Cardiac muscle cell (in vitro differentiated cells and primary cell): ENCODE measurements at regions not wholly inside any gene's neighbourhood (a gene's known extent, or its start where the extent isn't known, plus 50 kb on each side); places are given as distances from the start of the nearest gene placed in this dataset.

Source experiments
- DNase-seq, 2 donors: peaks; one replicate each; pipeline versions ENCODE4 v3.0.0 to v3.0.0-alpha.2; 2010 to 2017; ENCODE audit warnings: low read depth in 1 of 2, low spot score in 1 of 2
- H3K27ac ChIP-seq: fragments of 200-600 bp; sonication (generic); 2 replicates; pipeline ENCODE4 v1.5.1; 2016
- H3K27me3 ChIP-seq: fragments of 200-600 bp; sonication (generic); 2 replicates; pipeline ENCODE4 v1.6.0; 2016; ENCODE audit warnings: control low read depth
- H3K36me3 ChIP-seq: fragments of 200-600 bp; sonication (generic); 2 replicates; pipeline ENCODE4 v1.5.1; 2016; ENCODE audit warnings: control low read depth
- H3K4me1 ChIP-seq: fragments of 200-600 bp; sonication (generic); 2 replicates; pipeline ENCODE4 v1.8.1; 2017; ENCODE audit warnings: low read depth, mild to moderate bottlenecking, mixed run types
- H3K4me3 ChIP-seq: fragments of 200-600 bp; sonication (generic); 2 replicates; pipeline ENCODE4 v1.5.1; 2016; ENCODE audit warnings: mild to moderate bottlenecking
- H3K9me3 ChIP-seq: fragments of 200-600 bp; sonication (generic); 2 replicates; pipeline ENCODE4 v1.5.1; 2017; ENCODE audit warnings: low read depth, mild to moderate bottlenecking, control low read depth
- TF ChIP-seq, protein P1 (sequence below): IDR thresholded peaks from 2 replicates; pipeline ENCODE4 v1.5.1; 2012; ENCODE audit warnings: low read depth, mild to moderate bottlenecking, low read length

DNA sequence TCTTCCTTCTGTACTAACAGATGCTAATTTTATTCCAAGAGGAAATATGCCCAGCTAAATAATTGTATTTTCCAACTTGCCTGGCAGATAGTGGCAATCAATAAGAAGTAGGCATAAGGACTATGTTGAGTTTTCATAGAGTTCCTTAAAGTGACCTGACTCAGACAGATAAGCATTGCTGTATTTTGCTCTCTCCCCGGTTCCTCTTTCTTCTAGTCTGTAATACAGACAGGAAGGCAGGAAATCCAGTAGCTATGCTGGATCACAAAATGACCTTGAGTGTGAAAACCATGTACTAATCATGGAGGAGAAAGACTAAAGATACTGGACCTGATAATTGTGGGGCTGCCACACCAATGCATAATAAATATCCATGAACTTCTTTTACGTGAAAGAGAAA is 701.7 kb downstream of the CETN3 start:
- Histone ChIP-seq H3K27ac (no peak overlapping the region), H3K4me1 (peaks cover 17% of the 10 kb centered on the region), H3K4me3 (no peak overlapping the region), H3K9me3 (no peaks in the 10 kb centered on the region), H3K27me3 (no peaks in the 10 kb centered on the region), H3K36me3 (no peaks in the 10 kb centered on the region)
- TF ChIP-seq, protein P1, sequence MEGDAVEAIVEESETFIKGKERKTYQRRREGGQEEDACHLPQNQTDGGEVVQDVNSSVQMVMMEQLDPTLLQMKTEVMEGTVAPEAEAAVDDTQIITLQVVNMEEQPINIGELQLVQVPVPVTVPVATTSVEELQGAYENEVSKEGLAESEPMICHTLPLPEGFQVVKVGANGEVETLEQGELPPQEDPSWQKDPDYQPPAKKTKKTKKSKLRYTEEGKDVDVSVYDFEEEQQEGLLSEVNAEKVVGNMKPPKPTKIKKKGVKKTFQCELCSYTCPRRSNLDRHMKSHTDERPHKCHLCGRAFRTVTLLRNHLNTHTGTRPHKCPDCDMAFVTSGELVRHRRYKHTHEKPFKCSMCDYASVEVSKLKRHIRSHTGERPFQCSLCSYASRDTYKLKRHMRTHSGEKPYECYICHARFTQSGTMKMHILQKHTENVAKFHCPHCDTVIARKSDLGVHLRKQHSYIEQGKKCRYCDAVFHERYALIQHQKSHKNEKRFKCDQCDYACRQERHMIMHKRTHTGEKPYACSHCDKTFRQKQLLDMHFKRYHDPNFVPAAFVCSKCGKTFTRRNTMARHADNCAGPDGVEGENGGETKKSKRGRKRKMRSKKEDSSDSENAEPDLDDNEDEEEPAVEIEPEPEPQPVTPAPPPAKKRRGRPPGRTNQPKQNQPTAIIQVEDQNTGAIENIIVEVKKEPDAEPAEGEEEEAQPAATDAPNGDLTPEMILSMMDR: no peak
- no peak for DNase-seq

DNA sequence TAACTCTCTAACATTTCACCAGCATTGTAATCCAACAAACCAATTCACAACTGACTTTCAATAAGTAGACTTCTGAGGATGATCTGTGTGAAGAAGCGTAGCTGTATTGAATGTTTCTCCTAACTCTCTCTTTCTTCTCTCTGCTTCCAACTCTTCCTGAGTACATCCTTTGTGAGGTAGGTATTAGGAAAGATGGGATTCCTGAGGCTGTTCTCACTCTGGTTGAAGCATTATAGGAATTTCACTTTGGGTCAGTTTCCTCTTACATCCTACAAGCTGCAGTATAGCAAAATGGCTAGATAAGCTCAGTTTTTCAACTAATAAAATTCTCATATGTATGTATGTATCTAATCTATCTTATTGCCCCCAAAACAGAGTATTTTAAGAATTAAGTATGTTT is 702.8 kb downstream of the CETN3 start:
- peak in 1 of 2 donors; percentile 4 for DNase-seq
- no peaks in the 10 kb centered on the region for H3K9me3 ChIP-seq
- peaks cover 14% of the 10 kb centered on the region for H3K4me1 ChIP-seq
- TF ChIP-seq, protein P1: no peak
- no peak overlapping the region for H3K27ac ChIP-seq
- H3K36me3 ChIP-seq: no peaks in the 10 kb centered on the region
- H3K27me3 ChIP-seq: no peaks in the 10 kb centered on the region
- H3K4me3 ChIP-seq: no peak overlapping the region

DNA sequence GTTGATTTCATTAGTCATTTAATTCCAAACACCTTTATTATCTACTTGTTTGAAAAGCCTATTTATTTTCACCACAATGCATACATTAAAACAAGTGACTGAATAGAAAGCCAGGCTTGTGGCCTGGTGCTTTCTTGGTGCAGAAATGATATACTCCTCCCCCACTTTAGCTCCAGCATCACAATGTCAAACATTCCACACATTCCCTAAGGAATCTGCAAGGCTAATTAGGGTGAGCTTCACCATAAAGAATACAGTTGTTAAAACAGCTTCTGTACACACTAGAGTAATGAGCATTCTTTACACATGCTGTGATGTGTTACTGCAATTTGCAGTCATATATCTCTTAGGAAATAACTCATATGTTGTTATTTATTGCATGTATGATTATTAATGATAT is 705.7 kb downstream of the CETN3 start:
- H3K36me3 ChIP-seq: no peaks in the 10 kb centered on the region
- TF ChIP-seq, protein P1: no peak
- no peaks in the 10 kb centered on the region for H3K9me3 ChIP-seq
- H3K27me3 ChIP-seq: no peaks in the 10 kb centered on the region
- peaks cover 14% of the 10 kb centered on the region for H3K4me1 ChIP-seq
- no peak overlapping the region for H3K27ac ChIP-seq
- H3K4me3 ChIP-seq: no peak overlapping the region
- peak; percentile 23 to 52 for DNase-seq

DNA sequence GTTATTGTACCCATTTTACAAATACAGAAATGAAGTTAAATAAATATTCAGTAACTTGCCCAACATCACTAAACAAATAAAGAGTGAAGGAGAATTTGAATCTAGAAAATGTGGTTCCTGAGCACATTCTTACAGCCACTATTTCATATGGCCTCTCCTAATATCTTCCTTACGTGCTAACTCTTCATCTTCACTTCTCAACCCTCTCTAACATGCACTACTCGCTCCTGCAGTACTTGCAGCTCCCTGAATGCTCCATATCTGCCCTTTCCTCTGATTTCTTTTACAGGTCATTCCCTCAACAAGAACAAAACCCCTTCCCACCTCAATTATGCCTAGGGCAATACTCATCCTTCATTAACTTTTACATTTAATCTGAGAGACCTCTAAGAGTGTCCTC is 711.5 kb downstream of the CETN3 start:
- Histone ChIP-seq H3K27ac (no peak overlapping the region), H3K4me1 (no peaks in the 10 kb centered on the region), H3K9me3 (no peaks in the 10 kb centered on the region), H3K36me3 (no peaks in the 10 kb centered on the region), H3K4me3 (no peak overlapping the region), H3K27me3 (no peaks in the 10 kb centered on the region)
- TF ChIP-seq, protein P1: no peak
- no peak for DNase-seq

DNA sequence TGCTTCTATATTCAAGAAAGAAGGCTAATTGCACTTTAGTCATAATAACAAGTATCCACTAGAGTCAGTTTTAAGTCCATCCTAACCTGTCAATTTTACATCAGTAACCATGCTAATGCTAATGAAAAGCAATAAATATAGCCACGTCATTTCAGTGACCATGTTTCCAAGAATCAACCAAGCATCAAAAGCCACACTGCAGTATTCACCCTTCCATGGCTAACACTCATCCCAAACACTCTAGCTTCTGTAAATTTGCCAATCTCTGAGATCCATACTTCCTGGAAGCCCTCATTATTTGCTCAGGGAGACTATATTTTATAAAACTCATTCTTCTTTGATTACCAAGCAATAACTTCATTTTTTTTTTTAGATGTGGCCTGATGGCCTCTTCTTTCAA is 712.0 kb downstream of the CETN3 start:
- TF ChIP-seq, protein P1: no peak
- H3K27me3 ChIP-seq: no peaks in the 10 kb centered on the region
- no peaks in the 10 kb centered on the region for H3K4me1 ChIP-seq
- no peak overlapping the region for H3K27ac ChIP-seq
- no peak overlapping the region for H3K4me3 ChIP-seq
- no peak for DNase-seq
- H3K9me3 ChIP-seq: no peaks in the 10 kb centered on the region
- H3K36me3 ChIP-seq: no peaks in the 10 kb centered on the region

DNA sequence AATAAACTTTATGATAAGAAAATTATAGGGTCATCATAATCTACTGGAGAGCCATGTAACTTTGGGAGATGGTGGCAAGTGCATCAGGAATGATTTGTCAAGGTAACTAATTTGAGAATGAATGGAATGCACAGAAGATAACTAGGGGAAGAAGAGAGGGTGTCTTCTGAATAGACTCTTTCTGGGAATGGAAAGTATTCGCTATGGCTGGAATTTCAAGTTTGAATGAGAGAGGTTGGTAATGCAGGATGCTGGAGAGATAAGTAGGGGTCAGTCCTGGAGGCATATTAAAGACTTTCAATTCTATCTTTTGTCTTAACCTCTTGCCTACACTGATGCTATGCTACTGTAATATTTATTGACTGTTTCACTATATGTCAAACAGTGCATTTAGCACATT is 714.2 kb downstream of the CETN3 start:
- Histone ChIP-seq H3K4me3 (no peak overlapping the region), H3K27ac (no peak overlapping the region), H3K4me1 (no peaks in the 10 kb centered on the region), H3K36me3 (no peaks in the 10 kb centered on the region), H3K9me3 (no peaks in the 10 kb centered on the region), H3K27me3 (no peaks in the 10 kb centered on the region)
- TF ChIP-seq, protein P1: no peak
- DNase-seq: no peak
